ENCODE measurements at regions not wholly inside any gene's neighbourhood (a gene's known extent, or its start where the extent isn't known, plus 50 kb on each side); places are given as distances from the start of the nearest gene placed in this dataset.

DNA sequence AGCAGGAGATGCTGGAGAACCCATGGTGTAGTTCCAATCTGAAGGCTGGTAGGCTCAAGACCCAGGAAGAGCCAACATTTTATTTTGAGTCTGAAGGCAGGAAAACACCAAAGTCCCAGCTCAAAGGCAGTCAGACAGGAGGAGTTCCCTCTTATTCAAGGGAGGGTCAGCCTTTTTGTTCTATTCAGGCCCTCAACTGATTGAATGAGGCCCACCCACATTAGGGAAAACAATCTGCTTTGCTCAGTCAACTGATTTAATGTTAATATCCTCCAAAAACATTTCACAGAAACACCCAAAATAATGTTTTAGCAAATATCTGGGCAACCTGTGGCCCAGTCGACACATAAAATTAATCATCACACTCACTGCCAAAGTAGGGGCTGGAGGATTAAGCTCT lies 130.8 kb downstream of the LMNTD1 start:
- TF ChIP-seq, protein P1, sequence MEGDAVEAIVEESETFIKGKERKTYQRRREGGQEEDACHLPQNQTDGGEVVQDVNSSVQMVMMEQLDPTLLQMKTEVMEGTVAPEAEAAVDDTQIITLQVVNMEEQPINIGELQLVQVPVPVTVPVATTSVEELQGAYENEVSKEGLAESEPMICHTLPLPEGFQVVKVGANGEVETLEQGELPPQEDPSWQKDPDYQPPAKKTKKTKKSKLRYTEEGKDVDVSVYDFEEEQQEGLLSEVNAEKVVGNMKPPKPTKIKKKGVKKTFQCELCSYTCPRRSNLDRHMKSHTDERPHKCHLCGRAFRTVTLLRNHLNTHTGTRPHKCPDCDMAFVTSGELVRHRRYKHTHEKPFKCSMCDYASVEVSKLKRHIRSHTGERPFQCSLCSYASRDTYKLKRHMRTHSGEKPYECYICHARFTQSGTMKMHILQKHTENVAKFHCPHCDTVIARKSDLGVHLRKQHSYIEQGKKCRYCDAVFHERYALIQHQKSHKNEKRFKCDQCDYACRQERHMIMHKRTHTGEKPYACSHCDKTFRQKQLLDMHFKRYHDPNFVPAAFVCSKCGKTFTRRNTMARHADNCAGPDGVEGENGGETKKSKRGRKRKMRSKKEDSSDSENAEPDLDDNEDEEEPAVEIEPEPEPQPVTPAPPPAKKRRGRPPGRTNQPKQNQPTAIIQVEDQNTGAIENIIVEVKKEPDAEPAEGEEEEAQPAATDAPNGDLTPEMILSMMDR (IDR thresholded peaks at IDR 0.05): no peak
- no peak for TF ChIP-seq POLR2A (IDR thresholded peaks at IDR 0.05)
